ENCODE measurements at regions not wholly inside any gene's neighbourhood (a gene's known extent, or its start where the extent isn't known, plus 50 kb on each side); places are given as distances from the start of the nearest gene placed in this dataset.

GRCh38 chrX:36950495-36951253 is 57.5 kb upstream of the FAM47C start:
- TF ChIP-seq BHLHE40 (IDR thresholded peaks at IDR 0.05; ENCODE audit: borderline replicate concordance) (no peak), LEF1 (IDR thresholded peaks at IDR 0.05; ENCODE audit: borderline replicate concordance) (no peak), HDGF (IDR thresholded peaks at IDR 0.05; ENCODE audit: borderline replicate concordance) (no peak), L3MBTL2 (conservative IDR thresholded peaks at IDR 0.05) (no peak), ZNF384 (IDR thresholded peaks at IDR 0.05) (no peak), CTBP1 (IDR thresholded peaks at IDR 0.05; ENCODE audit: borderline replicate concordance) (no peak)
- no peak for DNase-seq (ENCODE audit: extremely low spot score)
- ChIA-PET CTCF (interaction anchor here (1.2 kb wide), 1 partner anchor 11 kb away, joined by 3 read pairs; no protein-coding TSS in a partner anchor), POLR2A (no interaction called here)

GRCh38 chrX:36957425-36958328 is 50.5 kb upstream of the FAM47C start:
- peak; percentile 24 for DNase-seq (ENCODE audit: extremely low spot score)
- ChIA-PET POLR2A (no interaction called here), CTCF (no interaction called here)
- no peak for TF ChIP-seq LEF1 (IDR thresholded peaks at IDR 0.05; ENCODE audit: borderline replicate concordance)
- TF ChIP-seq ELF4 (IDR thresholded peaks at IDR 0.05) = no peak
- TF ChIP-seq ZNF384 (IDR thresholded peaks at IDR 0.05) = no peak
- no peak for TF ChIP-seq ARNT (IDR thresholded peaks at IDR 0.05)
- TF ChIP-seq BHLHE40 (IDR thresholded peaks at IDR 0.05; ENCODE audit: borderline replicate concordance) = no peak
- no peak for TF ChIP-seq PKNOX1 (IDR thresholded peaks at IDR 0.05)
- TF ChIP-seq SP1 (IDR thresholded peaks at IDR 0.05) = no peak
- TF ChIP-seq NFRKB (IDR thresholded peaks at IDR 0.05) = no peak
- no peak for TF ChIP-seq L3MBTL2 (conservative IDR thresholded peaks at IDR 0.05)
- no peak for TF ChIP-seq FOXA1 (IDR thresholded peaks at IDR 0.05)
- no peak for TF ChIP-seq FOXM1 (IDR thresholded peaks at IDR 0.05; ENCODE audit: borderline replicate concordance)
- no peak for TF ChIP-seq CTBP1 (IDR thresholded peaks at IDR 0.05; ENCODE audit: borderline replicate concordance)
- TF ChIP-seq FOXK2 (IDR thresholded peaks at IDR 0.05) = no peak
- TF ChIP-seq SUZ12 (IDR thresholded peaks at IDR 0.05) = no peak
- TF ChIP-seq HDGF (IDR thresholded peaks at IDR 0.05; ENCODE audit: borderline replicate concordance) = no peak
- TF ChIP-seq TARDBP (IDR thresholded peaks at IDR 0.05) = no peak
